H9 (cell line): ENCODE measurements at regions not wholly inside any gene's neighbourhood (a gene's known extent, or its start where the extent isn't known, plus 50 kb on each side); places are given as distances from the start of the nearest gene placed in this dataset.

Experiments used
- DNase-seq: peaks from one replicate; pipeline ENCODE4 v3.0.0-alpha.2; 2017
- H2AFZ ChIP-seq: one replicate; pipeline ENCODE4 v1.6.1; 2013; ENCODE audit warnings: mild to moderate bottlenecking, low read length, control low read depth, moderate library complexity
- H2AK5ac ChIP-seq: 2 replicates; pipeline ENCODE4 v1.6.1; 2013; ENCODE audit warnings: low read length, control low read depth, mixed read lengths; ENCODE audit not compliant: insufficient read length
- H2BK120ac ChIP-seq: one replicate; pipeline ENCODE4 v1.6.1; 2013; ENCODE audit warnings: low read depth, mild to moderate bottlenecking, low read length, control low read depth, inconsistent platforms; ENCODE audit not compliant: poor library complexity, severe bottlenecking
- H2BK12ac ChIP-seq: 2 replicates; pipeline ENCODE4 v1.6.1; 2013; ENCODE audit warnings: low read length, control low read depth, mixed read lengths, low read depth; ENCODE audit not compliant: insufficient read length
- H2BK15ac ChIP-seq: 2 replicates; pipeline ENCODE4 v1.6.1; 2013; ENCODE audit warnings: low read depth, low read length, control low read depth
- H2BK20ac ChIP-seq: one replicate; pipeline ENCODE4 v1.6.1; 2013; ENCODE audit warnings: low read depth, mild to moderate bottlenecking, low read length, control low read depth, inconsistent platforms; ENCODE audit not compliant: poor library complexity, severe bottlenecking
- H2BK5ac ChIP-seq: 2 replicates; pipeline ENCODE4 v1.6.1; 2013; ENCODE audit warnings: low read length, control low read depth, mixed read lengths; ENCODE audit not compliant: insufficient read length
- H3K14ac ChIP-seq: 2 replicates; pipeline ENCODE4 v1.6.1; 2013; ENCODE audit warnings: low read length, control low read depth; ENCODE audit not compliant: insufficient read depth
- H3K18ac ChIP-seq: 2 replicates; pipeline ENCODE4 v1.6.1; 2013; ENCODE audit warnings: low read depth, mild to moderate bottlenecking, mixed read lengths, low read length, control low read depth; ENCODE audit not compliant: insufficient read length
- H3K23ac ChIP-seq: 2 replicates; pipeline ENCODE4 v1.6.1; 2013; ENCODE audit warnings: low read length, control low read depth, mixed read lengths, low read depth; ENCODE audit not compliant: insufficient read length
- H3K23me2 ChIP-seq: 2 replicates; pipeline ENCODE4 v1.6.1; 2013; ENCODE audit warnings: low read depth, mild to moderate bottlenecking, mixed read lengths, low read length, control low read depth; ENCODE audit not compliant: insufficient read length, poor library complexity, severe bottlenecking
- H3K27ac ChIP-seq: 2 replicates; pipeline ENCODE4 v1.5.1; 2013; ENCODE audit warnings: low read length, control low read depth, mixed read lengths, low read depth; ENCODE audit not compliant: insufficient read length
- H3K27me3 ChIP-seq: 2 replicates; pipeline ENCODE4 v1.6.1; 2013; ENCODE audit warnings: low read length, control low read depth, inconsistent platforms; ENCODE audit not compliant: insufficient read depth
- H3K4ac ChIP-seq: 2 replicates; pipeline ENCODE4 v1.6.1; 2013; ENCODE audit warnings: low read depth, mild to moderate bottlenecking, control low read depth, inconsistent platforms, low read length, moderate library complexity
- H3K4me1 ChIP-seq: 2 replicates; pipeline ENCODE4 v1.6.1; 2013; ENCODE audit warnings: low read length, control low read depth, inconsistent platforms; ENCODE audit not compliant: insufficient read depth
- H3K4me2 ChIP-seq: 2 replicates; pipeline ENCODE4 v1.6.1; 2013; ENCODE audit warnings: low read length, control low read depth, mixed read lengths; ENCODE audit not compliant: insufficient read length, insufficient read depth
- H3K56ac ChIP-seq: 2 replicates; pipeline ENCODE4 v1.6.1; 2013; ENCODE audit warnings: low read depth, mild to moderate bottlenecking, mixed read lengths, low read length, control low read depth; ENCODE audit not compliant: insufficient read length
- H3K79me1 ChIP-seq: 2 replicates; pipeline ENCODE4 v1.6.1; 2013; ENCODE audit warnings: low read depth, mild to moderate bottlenecking, moderate library complexity, low read length, control low read depth, inconsistent platforms; ENCODE audit not compliant: insufficient read depth, poor library complexity, severe bottlenecking
- H3K79me2 ChIP-seq: 2 replicates; pipeline ENCODE4 v1.6.1; 2013; ENCODE audit warnings: low read length, control low read depth, inconsistent platforms; ENCODE audit not compliant: insufficient read depth
- H3K9ac ChIP-seq: 2 replicates; pipeline ENCODE4 v1.6.1; 2013; ENCODE audit warnings: low read length, control low read depth, mixed read lengths; ENCODE audit not compliant: insufficient read length; ENCODE audit errors: extremely low read depth
- H3K9me3 ChIP-seq: one replicate; pipeline ENCODE4 v1.6.1; 2013; ENCODE audit warnings: low read depth, low read length, inconsistent platforms; ENCODE audit not compliant: control insufficient read depth
- H3T11ph ChIP-seq: one replicate; pipeline ENCODE4 v1.6.1; 2013; ENCODE audit warnings: mild to moderate bottlenecking, low read length, control low read depth, inconsistent platforms
- H4K20me1 ChIP-seq: one replicate; pipeline ENCODE4 v1.6.1; 2013; ENCODE audit not compliant: control insufficient read depth, insufficient read length, insufficient read depth
- H4K5ac ChIP-seq: 2 replicates; pipeline ENCODE4 v1.6.1; 2013; ENCODE audit warnings: low read depth, mild to moderate bottlenecking, mixed read lengths, low read length, control low read depth; ENCODE audit not compliant: insufficient read length
- H4K8ac ChIP-seq: replicated peaks from 2 replicates; pipeline ENCODE4 v1.6.1; 2013; ENCODE audit warnings: low read length, control low read depth, mixed read lengths, low read depth; ENCODE audit not compliant: insufficient read length
- H4K91ac ChIP-seq: 2 replicates; pipeline ENCODE4 v1.6.1; 2013; ENCODE audit warnings: low read depth, mild to moderate bottlenecking, moderate library complexity, mixed read lengths, low read length, control low read depth; ENCODE audit not compliant: insufficient read length
- H3K27ac Mint-ChIP-seq, 3 experiments: 2 replicates in 2 of 3; 3 replicates in 1 of 3; pipeline ENCODE4 v1.8.0; 2020 to 2021; ENCODE audit warnings: mixed read lengths in 3 of 3, mild to moderate bottlenecking in 1 of 3, moderate library complexity in 1 of 3
- H3K27me3 Mint-ChIP-seq: 2 replicates; pipeline ENCODE4 v1.8.0; 2021; ENCODE audit warnings: low read depth, mild to moderate bottlenecking, moderate library complexity, mixed read lengths
- H3K36me3 Mint-ChIP-seq, 3 experiments: 2 replicates in 2 of 3; 3 replicates in 1 of 3; pipeline ENCODE4 v1.8.0; 2020 to 2021; ENCODE audit warnings: low read depth in 3 of 3, mixed read lengths in 3 of 3; ENCODE audit not compliant: insufficient read depth in 1 of 3
- H3K4me1 Mint-ChIP-seq, 2 experiments: 2 replicates each; pipeline ENCODE4 v1.8.0; 2020; ENCODE audit warnings: mixed read lengths in 2 of 2
- H3K4me3 Mint-ChIP-seq, 2 experiments: 2 replicates in 1 of 2; 3 replicates in 1 of 2; pipeline ENCODE4 v1.8.0; 2020 to 2021; ENCODE audit warnings: mild to moderate bottlenecking in 2 of 2, mixed read lengths in 2 of 2, moderate library complexity in 1 of 2
- H3K9me3 Mint-ChIP-seq, 2 experiments: 2 replicates in 1 of 2; 3 replicates in 1 of 2; pipeline ENCODE4 v1.8.0; 2020; ENCODE audit warnings: mild to moderate bottlenecking in 2 of 2, mixed read lengths in 2 of 2, moderate library complexity in 1 of 2
- CTCF ChIP-seq: fragments of 200-600 bp; sonication (generic); conservative IDR thresholded peaks from 3 replicates; pipeline ENCODE4 v1.8.0; 2021; ENCODE audit warnings: antibody characterized with exemption, mild to moderate bottlenecking
- WGBS: extraction: QIAGEN DNeasy Blood & Tissue Kit; methylation state at CpG from one replicate; pipeline ENCODE4 v1.1.7; 2013; ENCODE audit warnings: missing lambda C conversion rate, low lambda C conversion rate, mixed read lengths; ENCODE audit not compliant: insufficient read length; ENCODE audit errors: extremely low coverage; 5-methylcytosine and 5-hydroxymethylcytosine counted together

- no peak overlapping the region for H2BK15ac ChIP-seq
- peak; percentile 13 for DNase-seq
- H2BK12ac ChIP-seq: no peak overlapping the region
- Mint-ChIP-seq H3K4me3 (no peak overlapping the region), H3K9me3 (no peaks in the 10 kb centered on the region), H3K4me1 (peaks cover 0 to 5% of the 10 kb centered on the region in 2 experiments; a peak in 1 of 4 replicates), H3K27ac (peak overlapping the region in 1 of 3 experiments; percentile 54; a peak in 1 of 7 replicates), H3K27me3 (peaks cover 3% of the 10 kb centered on the region), H3K36me3 (no peaks in the 10 kb centered on the region)
- no peak overlapping the region for H3K4ac ChIP-seq
- no peak overlapping the region for H3T11ph ChIP-seq
- no peak overlapping the region for H2BK120ac ChIP-seq
- no peak overlapping the region for H4K91ac ChIP-seq
- WGBS: no CpG with 5 or more reads among the region's 12 CpGs
- no peak overlapping the region for H4K5ac ChIP-seq
- no peak overlapping the region for H3K14ac ChIP-seq
- H3K23me2 ChIP-seq: no peaks in the 10 kb centered on the region
- H3K4me1 ChIP-seq: no peaks in the 10 kb centered on the region
- no peaks in the 10 kb centered on the region for H3K79me2 ChIP-seq
- no peaks in the 10 kb centered on the region for H4K20me1 ChIP-seq
- no peak overlapping the region for H3K56ac ChIP-seq
- no peak overlapping the region for H3K9ac ChIP-seq
- no peak overlapping the region for H4K8ac ChIP-seq
- no peak overlapping the region for H3K4me2 ChIP-seq
- no peak overlapping the region for H3K18ac ChIP-seq
- no peak overlapping the region for H2BK5ac ChIP-seq
- no peak overlapping the region for H2AK5ac ChIP-seq
- no peaks in the 10 kb centered on the region for H3K79me1 ChIP-seq
- no peak overlapping the region for H3K27ac ChIP-seq
- TF ChIP-seq CTCF: no peak
- no peak overlapping the region for H2AFZ ChIP-seq
- H3K9me3 ChIP-seq: no peaks in the 10 kb centered on the region
- no peak overlapping the region for H2BK20ac ChIP-seq
- no peak overlapping the region for H3K23ac ChIP-seq
- H3K27me3 ChIP-seq: no peaks in the 10 kb centered on the region
Observed at GRCh38 chr18:78427081-78427480, 552.5 kb upstream of the SALL3 start.
